Left cardiac atrium (tissue), 4 donors: ENCODE measurements at regions not wholly inside any gene's neighbourhood (a gene's known extent, or its start where the extent isn't known, plus 50 kb on each side); places are given as distances from the start of the nearest gene placed in this dataset.

Source experiments
- ATAC-seq, 2 donors: fragments of 200-7000 bp; cut with Tn5 transposase; one replicate each; pipeline ENCODE4 v1.9.1; 2020; ENCODE audit warnings: mild to moderate bottlenecking in 2 of 2, moderate library complexity in 2 of 2
- DNase-seq: peaks from one replicate; pipeline ENCODE4 v3.0.0-alpha.2; 2020
- intact Hi-C, 2 donors: fragments of 100-400 bp; cut with DNase I; formaldehyde crosslinking; loops; one replicate each; pipeline versions ENCODE4 v1.14.1 to v1.15.1; 2022 to 2023
- donor health status: DM: no; HTN: yes; CAD: no.
- donor health status: DM: no; HTN: yes; CAD: no; lungs with severe emphysema.
- donor health status: DM: yes; HTN: yes; CAD: no.
- donor health status: Dilated cardiomyopathy.

- peak; percentile 31 for DNase-seq
- ATAC-seq: peak; percentile 62 to 87
- intact Hi-C loops: no loop called here
Observed at GRCh38 chr14:34029921-34030334, 79.1 kb upstream of the EGLN3 start.

- ATAC-seq (no peak), DNase-seq (no peak)
- intact Hi-C loops: no loop called here
Observed at GRCh38 chr14:34027990-34028495, 77.2 kb upstream of the EGLN3 start.

- ATAC-seq: no peak
Observed at GRCh38 chr14:34027130-34027989, 76.5 kb upstream of the EGLN3 start.

GRCh38 chr14:34025325-34026017 is 74.6 kb upstream of the EGLN3 start:
- DNase-seq (no peak), ATAC-seq (no peak)
- intact Hi-C loops: no loop called here

More at GRCh38 chr14:34027130-34027989, 76.5 kb upstream of the EGLN3 start:
- intact Hi-C loops: no loop called here
- DNase-seq: no peak

GRCh38 chr14:34024768-34025144 is 73.9 kb upstream of the EGLN3 start:
- no peak for DNase-seq
- no peak for ATAC-seq
- intact Hi-C loops: no loop called here

- no peak for ATAC-seq
- DNase-seq: no peak
- intact Hi-C loops: no loop called here
Observed at GRCh38 chr14:34023824-34024767, 73.2 kb upstream of the EGLN3 start.

- intact Hi-C loops: no loop called here
- ATAC-seq: no peak
- no peak for DNase-seq
Observed at GRCh38 chr14:34021096-34021495, 70.2 kb upstream of the EGLN3 start.

GRCh38 chr14:34020014-34020413 is 69.1 kb upstream of the EGLN3 start:
- intact Hi-C loops: no loop called here
- DNase-seq (no peak), ATAC-seq (no peak)

GRCh38 chr14:34018564-34019244 is 67.8 kb upstream of the EGLN3 start:
- peak; percentile 76 to 78 for ATAC-seq
- intact Hi-C loops: no loop called here
- peak; percentile 30 for DNase-seq

GRCh38 chr14:34018125-34018524 is 67.3 kb upstream of the EGLN3 start:
- DNase-seq (no peak), ATAC-seq (no peak)
- intact Hi-C loops: no loop called here

GRCh38 chr14:34015383-34015782 is 64.5 kb upstream of the EGLN3 start:
- intact Hi-C loops: no loop called here
- ATAC-seq (no peak), DNase-seq (no peak)

- DNase-seq (no peak), ATAC-seq (no peak)
- intact Hi-C loops: no loop called here
Observed at GRCh38 chr14:34014936-34015335, 64.1 kb upstream of the EGLN3 start.

GRCh38 chr14:34013721-34014060 is 62.8 kb upstream of the EGLN3 start:
- DNase-seq: no peak
- no peak for ATAC-seq
- intact Hi-C loops: no loop called here

- ATAC-seq (peak in 1 of 2 donors; percentile 42), DNase-seq (no peak)
- intact Hi-C loops: no loop called here
Observed at GRCh38 chr14:34012978-34013720, 62.3 kb upstream of the EGLN3 start.

GRCh38 chr14:34012369-34012768 is 61.5 kb upstream of the EGLN3 start:
- intact Hi-C loops: no loop called here
- ATAC-seq (no peak), DNase-seq (no peak)

GRCh38 chr14:34009956-34010355 is 59.1 kb upstream of the EGLN3 start:
- DNase-seq (no peak), ATAC-seq (no peak)
- intact Hi-C loops: no loop called here

GRCh38 chr14:34007902-34008301 is 57.0 kb upstream of the EGLN3 start:
- DNase-seq (no peak), ATAC-seq (no peak)
- intact Hi-C loops: no loop called here

- DNase-seq: no peak
- intact Hi-C loops: no loop called here
- ATAC-seq: no peak
Observed at GRCh38 chr14:34005901-34006300, 55.0 kb upstream of the EGLN3 start.
